Keratinocyte (primary cell): ENCODE measurements at regions not wholly inside any gene's neighbourhood (a gene's known extent, or its start where the extent isn't known, plus 50 kb on each side); places are given as distances from the start of the nearest gene placed in this dataset.

Experiments used
- CTCF ChIP-seq, 3 experiments: IDR thresholded peaks in 1 of 3; conservative IDR thresholded peaks in 1 of 3; optimal IDR thresholded peaks in 1 of 3; 2 replicates in 2 of 3; 3 replicates in 1 of 3; pipeline versions ENCODE3 to v1.5.1; 2011; ENCODE audit warnings: low read length in 3 of 3, mild to moderate bottlenecking in 3 of 3, moderate library complexity in 2 of 3, control low read depth in 1 of 3, inconsistent platforms in 1 of 3; ENCODE audit not compliant: insufficient read depth in 2 of 3; ENCODE audit errors: extremely low read depth in 1 of 3
- EZH2 ChIP-seq: IDR thresholded peaks from one replicate; pipeline ENCODE4 v1.6.1; 2012; ENCODE audit warnings: inconsistent platforms, mild to moderate bottlenecking, low read length, moderate library complexity

- no peak for TF ChIP-seq EZH2
- no peak for TF ChIP-seq CTCF (optimal IDR thresholded peaks at IDR 0.05 in 1 of 3, IDR thresholded peaks at IDR 0.05 in 1 of 3, conservative IDR thresholded peaks at IDR 0.05 in 1 of 3; ENCODE audit: extremely low read depth in 1 of 3, insufficient read depth in 2 of 3, low read length in 3 of 3)
Observed at GRCh38 chr1:21381354-21381753, 58.6 kb upstream of the NBPF3 start.
